ENCODE measurements at regions not wholly inside any gene's neighbourhood (a gene's known extent, or its start where the extent isn't known, plus 50 kb on each side); places are given as distances from the start of the nearest gene placed in this dataset.

DNA sequence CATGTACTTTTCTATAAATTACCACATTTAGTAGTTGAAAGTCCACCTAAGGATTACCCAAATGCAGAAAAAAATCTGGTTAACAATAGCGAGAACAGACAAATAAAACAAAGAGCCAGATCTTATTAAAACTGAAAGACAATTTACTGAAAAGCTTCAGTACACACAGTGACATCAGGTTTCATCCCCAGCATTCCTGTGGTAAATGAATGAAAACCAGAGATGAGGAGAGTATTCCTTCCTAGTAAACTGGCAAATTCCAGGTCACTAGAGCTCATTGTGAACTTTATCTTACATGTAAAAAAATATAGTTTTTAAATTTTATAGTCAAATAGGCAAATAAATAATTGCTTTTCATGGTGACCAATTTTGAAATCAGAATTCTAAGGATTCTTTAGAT, 1290.5 kb downstream of the ADGRL3 start:
- intact Hi-C loops (cut with DNase I), result no loop called here
- TF ChIP-seq, protein P1, sequence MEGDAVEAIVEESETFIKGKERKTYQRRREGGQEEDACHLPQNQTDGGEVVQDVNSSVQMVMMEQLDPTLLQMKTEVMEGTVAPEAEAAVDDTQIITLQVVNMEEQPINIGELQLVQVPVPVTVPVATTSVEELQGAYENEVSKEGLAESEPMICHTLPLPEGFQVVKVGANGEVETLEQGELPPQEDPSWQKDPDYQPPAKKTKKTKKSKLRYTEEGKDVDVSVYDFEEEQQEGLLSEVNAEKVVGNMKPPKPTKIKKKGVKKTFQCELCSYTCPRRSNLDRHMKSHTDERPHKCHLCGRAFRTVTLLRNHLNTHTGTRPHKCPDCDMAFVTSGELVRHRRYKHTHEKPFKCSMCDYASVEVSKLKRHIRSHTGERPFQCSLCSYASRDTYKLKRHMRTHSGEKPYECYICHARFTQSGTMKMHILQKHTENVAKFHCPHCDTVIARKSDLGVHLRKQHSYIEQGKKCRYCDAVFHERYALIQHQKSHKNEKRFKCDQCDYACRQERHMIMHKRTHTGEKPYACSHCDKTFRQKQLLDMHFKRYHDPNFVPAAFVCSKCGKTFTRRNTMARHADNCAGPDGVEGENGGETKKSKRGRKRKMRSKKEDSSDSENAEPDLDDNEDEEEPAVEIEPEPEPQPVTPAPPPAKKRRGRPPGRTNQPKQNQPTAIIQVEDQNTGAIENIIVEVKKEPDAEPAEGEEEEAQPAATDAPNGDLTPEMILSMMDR (IDR thresholded peaks at IDR 0.05), result no peak
- TF ChIP-seq POLR2AphosphoS5 (IDR thresholded peaks at IDR 0.05), result no peak
- no peak for TF ChIP-seq POLR2A (IDR thresholded peaks at IDR 0.05)
- H3K4me1 ChIP-seq (replicated peaks), result no peaks in the 10 kb centered on the region
- H3K27me3 ChIP-seq (replicated peaks; ENCODE audit: insufficient read depth), result no peaks in the 10 kb centered on the region
- H3K9me3 ChIP-seq, result no peaks in the 10 kb centered on the region
- DNase-seq (ENCODE audit: low spot score), result no peak
- no peak overlapping the region for H3K27ac ChIP-seq
- 43% methylated on average over 1 of the region's 1 CpG for WGBS
- no peak overlapping the region for H3K4me3 ChIP-seq
- no peaks in the 10 kb centered on the region for H3K36me3 ChIP-seq

DNA sequence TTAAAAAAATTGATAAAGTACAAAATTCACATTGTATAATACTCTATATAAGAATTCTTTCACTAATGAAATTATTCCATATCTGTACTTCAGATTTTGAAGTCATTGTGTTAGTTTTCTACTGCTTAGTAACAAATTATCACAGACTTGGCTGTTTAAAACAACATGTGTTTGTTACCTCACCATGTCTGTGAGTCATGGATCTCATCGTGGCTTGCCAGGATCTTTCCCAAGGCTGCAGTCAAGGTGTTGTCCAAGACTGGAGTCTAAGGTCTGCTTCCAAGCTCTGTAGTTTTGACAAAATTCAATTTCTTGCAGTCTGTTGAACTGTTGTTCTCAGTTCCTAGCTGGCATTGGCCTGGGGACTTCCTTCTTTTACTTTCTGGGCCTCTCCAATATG, 1286.9 kb downstream of the ADGRL3 start:
- H3K9me3 ChIP-seq, result no peaks in the 10 kb centered on the region
- H3K4me1 ChIP-seq (replicated peaks), result no peaks in the 10 kb centered on the region
- H3K4me3 ChIP-seq, result no peak overlapping the region
- H3K36me3 ChIP-seq, result no peaks in the 10 kb centered on the region
- TF ChIP-seq, protein P1 (IDR thresholded peaks at IDR 0.05), result no peak
- no peak for TF ChIP-seq POLR2AphosphoS5 (IDR thresholded peaks at IDR 0.05)
- TF ChIP-seq POLR2A (IDR thresholded peaks at IDR 0.05), result no peak
- no peak for DNase-seq (ENCODE audit: low spot score)
- H3K27me3 ChIP-seq (replicated peaks; ENCODE audit: insufficient read depth), result no peaks in the 10 kb centered on the region
- H3K27ac ChIP-seq, result no peak overlapping the region
- intact Hi-C loops (cut with DNase I), result no loop called here
- 75% methylated on average over 1 of the region's 1 CpG for WGBS

GRCh38 chr4:62484357-62484756, 1284.2 kb downstream of the ADGRL3 start:
- WGBS, result 57% methylated on average over 3 of the region's 3 CpGs
- Histone ChIP-seq H3K36me3 (no peaks in the 10 kb centered on the region), H3K27ac (no peak overlapping the region), H3K9me3 (no peaks in the 10 kb centered on the region), H3K27me3 (replicated peaks; ENCODE audit: insufficient read depth) (no peaks in the 10 kb centered on the region), H3K4me1 (replicated peaks) (no peaks in the 10 kb centered on the region), H3K4me3 (no peak overlapping the region)
- no peak for DNase-seq (ENCODE audit: low spot score)
- intact Hi-C loops (cut with DNase I), result no loop called here
- TF ChIP-seq POLR2AphosphoS5 (IDR thresholded peaks at IDR 0.05) (no peak), POLR2A (IDR thresholded peaks at IDR 0.05) (no peak)
- TF ChIP-seq, protein P1 (IDR thresholded peaks at IDR 0.05), result no peak

GRCh38 chr4:62482355-62482754, 1282.2 kb downstream of the ADGRL3 start:
- Histone ChIP-seq H3K36me3 (no peaks in the 10 kb centered on the region), H3K4me3 (no peak overlapping the region), H3K27ac (no peak overlapping the region), H3K4me1 (replicated peaks) (no peaks in the 10 kb centered on the region), H3K27me3 (replicated peaks; ENCODE audit: insufficient read depth) (no peaks in the 10 kb centered on the region), H3K9me3 (no peaks in the 10 kb centered on the region)
- 66% methylated on average over 3 of the region's 3 CpGs for WGBS
- TF ChIP-seq, protein P1 (IDR thresholded peaks at IDR 0.05), result no peak
- TF ChIP-seq POLR2A (IDR thresholded peaks at IDR 0.05), result no peak
- TF ChIP-seq POLR2AphosphoS5 (IDR thresholded peaks at IDR 0.05), result no peak
- intact Hi-C loops (cut with DNase I), result no loop called here
- DNase-seq (ENCODE audit: low spot score), result no peak

DNA sequence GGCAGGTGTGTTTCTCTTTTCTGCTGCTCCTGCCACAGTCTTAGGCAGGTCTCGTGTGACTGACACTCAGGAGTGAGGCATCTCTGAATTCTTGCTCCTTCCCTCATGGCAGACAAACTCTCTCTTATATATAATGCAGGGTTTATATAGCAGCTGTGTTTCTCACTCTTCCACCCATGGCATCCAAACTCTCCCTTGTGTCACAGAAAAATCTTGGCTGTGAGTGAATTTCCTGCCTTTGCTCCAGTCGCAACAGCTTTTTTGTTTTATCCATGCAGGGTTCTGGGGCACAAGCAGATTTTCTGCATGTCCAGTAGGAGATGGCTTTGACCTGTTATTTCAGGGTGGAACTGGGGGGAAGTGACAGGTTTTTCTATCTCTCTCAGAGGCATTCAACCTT, 1275.5 kb downstream of the ADGRL3 start:
- H3K4me3 ChIP-seq, result no peak overlapping the region

More for the DNA sequence above, 1275.5 kb downstream of the ADGRL3 start:
- Histone ChIP-seq H3K4me1 (replicated peaks) (no peaks in the 10 kb centered on the region), H3K27me3 (replicated peaks; ENCODE audit: insufficient read depth) (no peaks in the 10 kb centered on the region), H3K36me3 (no peaks in the 10 kb centered on the region), H3K9me3 (no peaks in the 10 kb centered on the region), H3K27ac (no peak overlapping the region)
- TF ChIP-seq POLR2AphosphoS5 (IDR thresholded peaks at IDR 0.05), result no peak
- TF ChIP-seq POLR2A (IDR thresholded peaks at IDR 0.05), result no peak
- TF ChIP-seq, protein P1 (IDR thresholded peaks at IDR 0.05), result no peak
- 57% methylated on average over 2 of the region's 2 CpGs for WGBS
- no peak for DNase-seq (ENCODE audit: low spot score)
- intact Hi-C loops (cut with DNase I), result no loop called here

Measured in prostate gland (tissue), 2 donors.